Stimulated activated CD4-positive, alpha-beta T cell treated with anti-CD3 and anti-CD28 coated beads, Interleukin-4, amount 100 ng/mL, for 4 hours (primary cell): ENCODE measurements at regions not wholly inside any gene's neighbourhood (a gene's known extent, or its start where the extent isn't known, plus 50 kb on each side); places are given as distances from the start of the nearest gene placed in this dataset.
"Not testable (repeated sequence)": the region's sequence is repeated elsewhere in the genome, so short reads cannot be mapped to it uniquely, and the experiment has no call there.

Source experiments
- DNase-seq, 2 experiments: peaks; one replicate each; pipeline ENCODE4 v3.0.0-alpha.2; 2020

DNA sequence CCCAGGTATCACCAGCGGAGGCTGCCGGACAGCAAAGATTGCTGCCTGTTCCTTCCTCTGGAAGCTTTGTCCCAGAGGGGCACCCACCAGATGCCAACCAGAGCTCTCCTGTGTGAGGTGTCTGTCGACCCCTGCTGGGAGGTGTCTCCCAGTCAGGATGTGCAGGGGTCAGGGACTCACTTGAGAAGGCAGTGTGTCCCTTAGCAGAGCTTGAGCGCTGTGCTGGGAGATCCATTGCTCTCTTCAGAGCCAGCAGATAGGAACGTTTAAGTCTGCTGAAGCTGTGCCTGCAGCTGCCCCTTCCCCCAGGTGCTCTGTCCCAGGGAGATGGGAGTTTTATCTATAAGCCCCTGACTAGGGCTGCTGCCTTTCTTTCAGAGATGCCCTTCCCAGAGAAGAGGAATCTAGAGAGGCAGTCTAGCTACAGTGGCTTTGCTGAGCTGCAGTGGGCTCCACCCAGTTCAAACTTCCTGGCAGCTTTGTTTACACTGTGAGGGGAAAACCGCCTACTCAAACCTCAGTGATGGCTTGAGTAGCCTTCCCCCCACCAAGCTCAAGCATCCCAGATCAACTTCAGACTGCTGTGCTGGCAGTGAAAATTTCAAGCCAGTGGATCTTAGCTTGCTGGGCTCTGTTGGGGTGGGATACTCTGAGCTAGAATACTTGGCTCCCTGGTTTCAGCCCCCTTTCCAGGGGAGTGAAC lies 253.7 kb downstream of the SPATA31A6 start:
- not testable (repeated sequence) for DNase-seq

DNA sequence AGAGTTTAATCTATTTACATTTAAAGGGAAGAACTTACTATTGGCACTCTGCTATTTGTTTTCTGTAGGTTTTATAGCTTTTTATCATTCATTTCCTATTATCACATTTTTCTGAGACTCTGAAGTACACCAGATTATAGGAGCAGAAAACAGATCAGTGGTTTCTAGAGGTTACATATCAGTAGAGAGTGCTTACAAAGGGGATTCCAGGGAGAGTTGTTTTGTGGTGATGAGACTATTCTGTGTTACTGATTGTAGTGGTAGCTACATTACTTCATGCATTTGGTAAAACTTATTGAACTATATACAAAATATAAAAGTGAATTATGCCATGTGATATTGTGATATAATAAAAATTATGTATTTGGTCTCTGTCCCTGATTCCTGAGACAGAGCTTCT lies 259.2 kb downstream of the SPATA31A6 start:
- not testable (repeated sequence) for DNase-seq

DNA sequence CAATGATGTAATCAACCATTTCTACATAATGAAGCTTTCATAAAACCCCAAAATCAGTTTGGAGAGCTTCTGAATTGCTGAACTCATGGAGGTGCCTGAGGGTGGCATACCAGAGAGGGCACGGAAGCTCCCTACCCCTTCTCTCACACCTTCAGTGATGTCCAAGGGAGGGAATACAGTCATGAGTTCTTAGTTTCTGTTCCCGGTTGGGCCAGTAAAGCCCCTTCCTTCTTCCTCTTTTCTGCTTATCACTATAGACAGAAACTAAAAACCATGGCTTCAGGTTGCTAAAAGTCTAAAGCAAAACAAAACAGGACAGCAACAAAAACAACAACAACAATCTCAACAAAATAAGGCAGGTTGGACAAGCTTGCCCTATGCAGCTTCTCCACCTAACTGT lies 260.0 kb downstream of the SPATA31A6 start:
- not testable (repeated sequence) for DNase-seq

DNA sequence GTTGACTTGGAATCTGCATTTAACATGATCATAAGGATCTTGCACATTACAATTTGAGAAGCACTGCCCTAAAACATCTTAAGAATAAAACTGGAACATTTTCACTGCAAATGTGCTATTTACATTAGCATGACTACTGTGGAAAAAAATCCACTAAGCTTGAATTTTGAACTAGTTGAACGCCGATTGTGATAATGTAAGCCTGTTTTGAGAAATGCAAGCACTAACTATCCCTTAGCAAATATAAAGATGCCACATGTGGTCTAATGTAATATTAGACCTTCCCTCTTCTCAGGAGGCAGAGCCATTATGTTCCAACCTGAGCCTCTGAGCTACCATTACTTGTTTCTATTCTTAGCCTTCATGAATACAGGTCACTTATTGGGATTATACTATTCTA lies 278.0 kb downstream of the SPATA31A6 start:
- DNase-seq, result not testable (repeated sequence)

DNA sequence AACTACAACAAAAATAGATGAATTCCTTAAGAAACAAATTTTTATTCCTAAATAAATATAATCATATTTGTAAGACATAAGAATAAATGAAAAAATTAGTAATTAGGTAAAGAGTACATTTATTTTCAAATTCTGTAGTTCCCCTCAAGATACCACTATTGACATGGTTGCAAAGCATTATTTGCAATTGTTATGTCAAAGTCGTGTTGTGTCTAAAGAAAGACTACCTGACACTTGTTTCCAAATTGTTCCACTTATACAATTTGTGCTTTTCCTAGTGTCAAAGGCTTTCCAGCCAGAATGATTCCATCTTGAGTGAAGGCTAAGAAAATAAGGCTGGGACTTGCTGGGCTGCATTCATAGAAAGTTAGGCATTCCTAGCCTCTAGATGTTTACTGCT lies 278.4 kb downstream of the SPATA31A6 start:
- DNase-seq, result not testable (repeated sequence)

DNA sequence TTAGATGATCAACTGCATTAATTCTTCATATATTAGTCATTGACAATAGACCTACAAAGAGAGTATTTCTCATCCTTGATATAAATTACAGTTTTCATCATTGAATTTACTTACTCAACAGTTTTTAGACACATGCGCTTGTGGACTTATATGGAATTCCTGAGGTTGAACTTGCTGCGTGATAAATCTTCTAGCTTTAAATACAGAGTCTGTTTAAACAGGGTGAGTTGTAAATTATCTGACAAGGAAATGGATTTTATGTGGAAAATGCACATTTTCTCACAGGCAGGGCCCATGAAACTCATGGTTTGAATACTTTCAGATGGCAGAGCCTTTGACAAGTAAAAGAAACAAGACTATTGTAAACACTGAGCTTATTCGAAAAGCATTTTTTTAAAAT lies 280.5 kb downstream of the SPATA31A6 start:
- DNase-seq, result not testable (repeated sequence)

DNA sequence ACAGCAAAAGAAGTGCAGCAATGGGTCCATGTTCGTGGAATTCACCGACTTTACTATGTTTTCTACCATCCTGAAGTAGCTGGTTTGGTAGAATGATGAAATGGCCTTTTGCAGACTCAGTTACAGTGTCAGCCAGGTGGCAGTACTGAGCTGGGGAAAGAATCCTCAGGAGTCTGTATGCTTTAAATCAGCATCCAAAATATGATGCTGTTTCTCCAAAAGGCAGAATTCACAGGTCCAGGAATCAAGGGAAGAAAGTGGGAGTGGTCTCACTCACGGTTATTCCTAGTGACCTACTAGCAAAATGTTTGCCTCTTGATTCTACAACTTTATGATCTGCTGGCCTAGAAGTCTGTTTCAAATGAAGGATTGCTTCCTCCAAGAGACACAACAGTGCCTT lies 287.1 kb downstream of the SPATA31A6 start:
- not testable (repeated sequence) for DNase-seq

DNA sequence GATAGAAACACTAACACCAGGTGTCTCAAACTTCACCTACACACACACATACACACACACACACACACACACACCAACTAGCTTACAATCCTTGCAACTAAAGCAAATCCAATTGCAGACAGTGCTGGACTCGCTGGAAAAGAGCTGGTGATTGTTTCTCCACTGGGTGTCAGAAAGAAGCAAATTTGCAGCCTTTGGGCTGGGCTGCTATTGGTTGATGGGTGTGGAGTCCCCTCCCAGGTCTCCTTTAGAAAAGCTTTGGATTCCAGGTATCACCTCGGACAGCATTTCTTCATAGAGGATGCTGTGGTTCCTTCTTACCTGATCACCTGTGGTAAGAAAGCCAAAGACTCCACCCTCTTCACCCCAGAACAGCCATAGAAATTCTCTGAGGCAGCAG lies 307.5 kb downstream of the SPATA31A6 start:
- DNase-seq, result not testable (repeated sequence)

DNA sequence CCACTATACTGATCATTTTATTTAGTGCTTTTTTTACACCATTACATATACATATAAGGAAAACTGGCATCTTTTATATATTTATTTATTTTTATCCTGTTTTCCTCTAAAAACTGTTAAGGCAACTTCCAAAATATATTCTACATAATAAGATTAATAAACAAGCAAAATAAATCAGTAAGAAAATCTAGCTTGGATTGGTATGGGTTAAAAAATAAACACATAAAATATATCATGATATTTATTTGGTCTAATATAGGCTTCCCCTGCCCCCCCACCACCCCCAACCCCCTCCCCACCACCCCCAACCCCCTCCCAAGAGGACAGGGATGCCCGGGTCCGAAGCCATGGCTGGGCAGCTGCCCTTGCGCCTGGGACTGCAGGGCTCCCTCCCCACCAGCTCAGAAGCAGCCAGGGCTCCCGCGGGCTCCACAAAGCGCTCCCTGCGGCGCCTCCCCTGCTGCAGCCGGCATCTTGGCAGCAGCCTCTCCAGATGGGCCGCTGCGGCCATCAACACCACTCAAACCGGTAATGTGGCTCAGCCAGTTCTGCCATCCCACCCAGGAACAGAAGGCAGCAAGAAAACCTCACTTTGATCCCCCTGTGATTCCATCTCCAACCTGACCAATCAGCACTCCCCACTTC lies 319.3 kb downstream of the SPATA31A6 start:
- not testable (repeated sequence) for DNase-seq

DNA sequence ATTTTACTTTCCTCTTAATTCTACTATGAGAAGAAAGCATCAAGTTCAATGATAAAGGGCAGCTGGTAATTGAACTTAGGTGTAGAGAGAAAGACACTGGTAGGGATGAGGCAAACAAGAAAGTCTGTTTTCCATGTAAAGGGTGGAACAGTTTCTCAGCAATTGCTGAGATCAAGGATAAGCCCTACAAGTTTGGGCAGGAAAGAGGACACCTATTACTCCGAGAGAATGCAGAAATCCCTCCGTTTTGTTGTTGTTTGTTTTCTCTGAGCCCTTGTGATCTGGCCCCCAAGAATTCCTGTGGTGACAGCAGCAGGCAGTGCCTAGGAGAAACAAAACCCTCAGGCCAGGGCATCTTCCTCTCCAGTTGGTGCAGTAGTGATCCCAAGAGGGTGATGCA lies 324.7 kb downstream of the SPATA31A6 start:
- not testable (repeated sequence) for DNase-seq

DNA sequence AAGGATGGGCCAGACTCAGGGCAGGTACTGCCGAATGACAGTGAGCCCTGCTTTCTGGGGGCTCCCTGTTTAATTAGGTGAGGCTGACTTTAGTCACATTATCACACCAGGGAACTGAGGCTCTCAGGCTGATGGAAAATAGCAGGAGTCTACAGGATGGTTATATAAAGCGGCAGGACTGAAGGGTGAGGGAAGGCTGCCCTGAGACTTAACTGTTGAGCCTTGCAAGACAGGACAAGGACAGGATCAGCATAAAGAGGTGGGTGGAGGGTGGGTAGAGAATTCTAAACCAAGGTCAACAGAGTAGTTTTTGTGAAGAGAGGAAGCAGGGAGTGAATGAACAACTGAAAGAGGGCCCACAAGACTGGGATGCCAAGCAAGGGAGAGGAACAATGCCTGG lies 330.1 kb downstream of the SPATA31A6 start:
- not testable (repeated sequence) for DNase-seq

DNA sequence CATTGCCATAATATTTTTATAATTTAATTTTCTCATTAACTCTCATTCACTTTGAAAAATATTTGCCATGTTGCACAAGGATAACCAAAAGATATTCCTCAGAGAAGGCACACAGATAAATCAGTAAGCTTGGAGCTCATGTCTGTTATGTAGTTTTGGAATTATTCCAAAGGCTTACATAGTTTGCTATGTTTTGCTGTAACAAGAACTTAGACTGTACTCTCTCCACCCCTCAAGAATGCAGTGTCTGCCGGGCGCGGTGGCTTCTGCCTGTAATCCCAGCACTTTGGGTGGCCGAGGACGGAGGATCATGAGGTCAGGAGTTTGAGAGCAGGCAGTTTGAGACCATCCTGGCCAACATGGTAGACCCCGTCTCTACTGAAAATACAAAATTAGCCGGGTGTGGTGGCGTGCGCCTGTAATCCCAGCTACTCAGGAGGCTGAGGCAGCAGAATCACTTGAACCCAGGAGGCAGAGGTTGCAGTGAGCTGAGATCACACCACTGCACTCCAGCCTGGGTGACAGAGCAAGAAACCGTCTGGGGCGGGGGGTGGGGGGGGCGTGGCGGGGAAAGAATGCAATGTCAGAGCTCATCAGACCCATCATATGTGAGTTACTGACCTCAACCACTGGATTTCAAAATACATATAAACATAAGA lies 351.0 kb downstream of the SPATA31A6 start:
- DNase-seq, result not testable (repeated sequence)

DNA sequence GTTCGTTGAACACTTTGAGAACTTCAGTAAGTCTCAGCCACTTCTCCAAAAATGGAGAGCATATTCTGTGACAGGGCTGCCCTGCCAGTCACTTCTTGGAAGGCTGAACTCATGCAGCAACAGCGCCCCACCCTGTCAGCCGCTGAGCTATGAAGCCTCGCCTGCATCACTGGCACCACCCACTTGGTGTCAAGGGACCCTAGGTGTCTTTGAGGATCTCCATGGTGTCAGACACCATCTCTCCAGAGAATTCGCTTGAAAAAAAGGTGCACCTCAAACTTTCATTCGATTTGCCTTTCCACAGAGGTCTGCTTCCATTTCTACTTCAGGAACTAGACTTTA lies 351.5 kb downstream of the SPATA31A6 start:
- not testable (repeated sequence) for DNase-seq

DNA sequence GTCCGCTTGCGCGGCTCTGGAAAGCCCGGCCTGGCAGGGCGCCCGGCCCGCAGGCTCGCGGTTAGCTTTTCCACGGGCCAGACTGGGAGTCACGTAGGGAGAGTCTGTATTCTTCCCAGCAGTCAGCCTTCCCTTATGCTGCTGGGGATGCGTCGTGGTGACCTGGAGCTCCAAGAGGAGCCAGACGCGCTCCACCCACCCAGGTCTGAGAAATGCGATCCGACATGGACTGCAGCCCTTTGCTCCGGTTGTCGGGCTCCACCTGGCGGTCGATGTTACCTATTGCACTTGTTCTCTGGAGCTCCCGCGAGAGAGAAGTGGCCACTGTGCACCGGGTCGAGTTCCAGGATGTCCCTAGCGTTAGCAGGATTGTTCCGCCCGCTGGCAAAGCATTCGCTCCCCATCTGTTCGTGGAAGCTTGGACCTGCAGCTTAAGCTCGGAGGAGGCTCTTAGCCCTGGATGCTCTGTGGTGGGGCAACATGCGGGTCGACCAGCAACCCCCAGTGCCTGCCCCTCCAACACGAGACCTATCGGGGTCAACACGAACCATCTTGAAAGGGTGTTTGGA lies 367.4 kb downstream of the SPATA31A6 start:
- not testable (repeated sequence) for DNase-seq

DNA sequence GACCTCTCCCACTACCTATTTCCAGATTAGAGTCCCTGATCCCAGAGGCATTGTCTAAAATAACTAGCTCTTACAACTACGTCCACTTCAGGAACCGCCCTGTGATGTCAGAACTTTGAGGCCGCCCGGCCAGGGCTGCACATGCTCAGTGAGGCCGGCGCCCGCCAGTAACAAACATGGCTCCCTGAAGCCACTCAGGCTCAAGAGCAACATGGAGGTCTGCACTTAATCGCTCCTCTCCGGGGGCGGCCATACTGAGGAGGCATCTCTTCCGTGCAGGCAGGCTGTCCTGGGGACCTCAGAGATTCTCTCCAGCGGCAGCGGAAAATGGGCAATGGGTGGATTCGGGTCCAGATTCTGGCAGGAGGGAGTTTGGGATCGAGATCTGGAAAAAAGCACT lies 385.1 kb downstream of the SPATA31A6 start:
- DNase-seq, result not testable (repeated sequence)

DNA sequence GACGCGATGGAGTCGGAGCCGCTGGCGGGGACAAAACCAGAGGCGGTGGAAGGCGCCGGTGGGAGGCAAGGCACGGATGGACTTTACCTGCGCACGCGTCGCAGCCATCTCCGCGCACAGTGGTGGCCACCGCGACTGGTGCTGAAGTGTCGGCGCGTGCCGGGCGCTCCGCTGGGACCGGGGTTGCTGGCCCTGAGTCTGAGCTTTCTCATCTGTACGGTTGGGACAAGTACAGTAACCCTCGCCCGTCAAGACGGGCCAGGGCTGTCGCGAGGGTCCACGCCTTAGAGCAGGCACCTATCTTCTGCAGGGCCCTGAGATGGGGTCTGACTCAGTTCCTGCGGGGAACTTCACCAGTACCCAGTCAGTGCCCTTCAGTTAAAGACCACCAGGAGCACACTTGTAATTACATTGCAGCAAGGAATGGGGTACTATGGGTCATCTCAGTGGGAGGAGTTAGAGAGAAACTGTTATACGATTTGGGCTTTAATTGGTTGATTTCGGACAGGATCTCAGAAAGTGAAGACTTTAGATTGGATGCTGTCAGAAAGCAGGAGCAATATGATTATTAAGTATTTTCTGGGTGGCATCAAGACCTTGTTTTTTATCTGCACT lies 385.6 kb downstream of the SPATA31A6 start:
- peak in 1 of 2 experiments; percentile 3 for DNase-seq

DNA sequence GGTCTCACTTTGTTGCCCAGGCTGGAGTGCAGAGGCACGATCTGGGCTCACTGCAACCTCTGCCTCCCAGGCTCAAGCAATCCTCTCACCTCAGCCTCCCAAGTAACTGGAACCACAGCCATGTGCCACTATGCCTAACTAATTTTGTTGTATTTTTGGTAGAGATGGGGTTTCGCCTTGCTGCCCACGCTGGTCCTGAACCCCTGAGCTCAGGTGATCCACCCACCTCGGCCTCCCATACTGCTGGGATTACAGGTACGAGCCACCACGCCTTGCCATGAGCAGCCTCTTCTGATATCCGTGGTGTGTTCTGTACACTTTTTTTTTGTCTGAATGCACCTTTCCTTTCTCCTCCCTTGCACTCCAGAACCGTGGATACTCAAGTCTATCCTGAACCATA lies 394.4 kb downstream of the SPATA31A6 start:
- not testable (repeated sequence) for DNase-seq
